HG02588 (cell line): ENCODE measurements at regions not wholly inside any gene's neighbourhood (a gene's known extent, or its start where the extent isn't known, plus 50 kb on each side); places are given as distances from the start of the nearest gene placed in this dataset.
A peak's percentile ranks its signal among the peaks of the same experiment; 100 is the strongest.
"Not testable (repeated sequence)": the region's sequence is repeated elsewhere in the genome, so short reads cannot be mapped to it uniquely, and the experiment has no call there.

ENCODE experiments used
- ATAC-seq: cut with Tn5 transposase; IDR thresholded peaks from one replicate; pipeline ENCODE4 v1.9.1; 2021; ENCODE audit warnings: mild to moderate bottlenecking, moderate library complexity; ENCODE audit not compliant: unreplicated experiment

DNA sequence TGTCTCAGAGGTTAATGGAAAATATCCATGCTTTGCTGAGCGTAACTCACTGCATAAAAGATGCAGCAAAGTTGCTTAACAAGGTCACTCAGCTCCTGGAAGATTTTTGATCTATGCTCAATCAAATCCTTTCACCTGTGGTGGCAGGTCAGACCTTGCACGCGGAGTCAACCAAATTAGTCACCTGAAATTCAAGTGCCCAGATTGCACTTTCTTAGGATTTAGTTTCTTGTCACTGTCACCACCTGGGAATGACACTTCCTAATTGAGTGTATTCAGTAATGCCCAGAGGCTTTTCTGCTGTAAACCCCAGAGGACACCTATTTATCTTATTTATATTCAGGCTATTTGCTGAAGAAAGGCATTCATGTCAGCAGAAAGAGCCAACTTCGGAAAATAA, 215.8 kb upstream of the SMIM31 start:
- no peak for ATAC-seq

DNA sequence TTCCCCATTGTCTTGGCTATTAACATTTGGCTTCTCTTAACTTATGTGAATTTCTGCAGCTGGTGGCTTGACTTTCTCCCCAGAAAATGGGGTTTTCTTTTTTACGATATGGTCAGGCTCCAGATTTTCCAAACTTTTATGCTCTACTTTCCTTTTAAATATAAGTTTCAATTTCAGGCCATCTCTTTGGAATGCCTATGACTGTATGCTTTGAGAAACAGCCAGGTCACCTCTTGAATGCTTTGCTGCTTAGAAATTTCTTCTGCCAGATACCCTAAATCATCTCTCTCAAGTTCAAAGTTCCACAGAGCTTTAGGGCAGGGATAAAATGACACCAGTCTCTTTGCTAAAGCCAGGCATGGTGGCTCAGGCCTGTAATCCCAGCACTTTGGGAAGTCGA, 212.9 kb upstream of the SMIM31 start:
- ATAC-seq, result no peak

DNA sequence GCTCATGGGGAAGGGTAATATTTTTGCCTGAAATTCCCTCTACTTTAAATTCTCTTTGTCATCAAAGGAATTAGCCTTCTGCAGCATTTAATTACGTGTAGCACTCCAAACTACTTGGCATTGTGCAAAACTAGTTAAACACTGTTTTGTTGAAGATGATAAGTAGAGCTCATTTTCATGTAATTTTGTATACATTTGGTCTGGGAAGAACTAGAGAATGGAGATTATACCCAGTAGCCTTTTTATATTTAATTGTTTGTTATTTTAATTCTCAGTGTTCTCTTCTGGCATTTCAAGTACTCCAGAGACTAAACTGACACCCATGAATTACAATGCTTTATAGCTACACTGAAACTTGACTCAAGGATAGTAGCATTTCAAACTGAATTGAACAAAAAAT, 211.5 kb upstream of the SMIM31 start:
- ATAC-seq, result no peak

DNA sequence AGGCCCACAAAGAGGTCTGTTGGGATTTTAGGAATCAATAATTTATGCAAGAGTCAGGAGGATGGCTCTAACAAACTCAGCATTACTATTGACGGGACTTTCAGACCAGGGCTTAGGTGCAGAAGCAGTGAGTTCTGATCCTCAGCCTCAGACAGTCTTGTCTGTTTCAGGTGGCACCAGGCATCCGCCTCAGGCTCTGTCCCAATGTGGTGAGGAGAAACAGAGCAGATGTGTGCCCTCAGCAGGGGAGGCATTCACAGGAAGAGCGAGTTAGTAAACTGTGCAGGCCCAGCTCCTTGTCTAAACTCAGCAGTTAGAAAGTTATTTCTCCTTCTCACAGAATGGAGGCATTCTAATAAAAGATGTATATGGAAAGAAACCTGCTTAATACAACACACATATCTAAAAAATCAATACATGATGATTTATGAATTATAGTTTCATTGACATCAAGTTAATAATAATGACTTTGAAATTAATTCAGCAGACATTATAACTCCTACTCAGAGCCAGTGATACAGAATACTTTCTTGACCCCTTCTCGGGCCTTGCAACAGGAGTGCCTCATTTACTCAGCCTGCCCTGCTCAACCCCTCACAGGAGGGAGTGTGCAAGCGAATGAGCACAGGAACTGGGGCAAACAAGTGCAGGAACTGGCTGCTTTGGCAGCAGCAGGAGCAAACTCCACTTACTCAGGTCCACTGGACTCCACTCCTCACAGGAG, 202.8 kb upstream of the SMIM31 start:
- ATAC-seq, result no peak

DNA sequence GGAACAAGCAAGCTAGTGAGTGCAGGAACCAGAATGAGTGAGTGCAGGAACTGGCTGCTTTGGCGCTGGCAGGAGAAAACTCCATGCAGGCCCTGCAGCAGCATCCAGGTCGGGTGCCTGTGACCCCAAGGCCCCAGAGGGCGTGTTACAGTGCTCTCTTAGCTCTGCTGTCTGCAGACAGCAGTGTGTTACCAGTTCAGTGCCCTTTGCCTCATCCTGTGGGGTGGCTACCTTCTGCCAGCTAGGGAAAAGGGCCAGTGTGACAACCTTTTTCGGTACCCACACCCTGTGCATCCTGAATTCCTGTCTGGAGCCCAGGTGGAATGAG, 202.3 kb upstream of the SMIM31 start:
- no peak for ATAC-seq

DNA sequence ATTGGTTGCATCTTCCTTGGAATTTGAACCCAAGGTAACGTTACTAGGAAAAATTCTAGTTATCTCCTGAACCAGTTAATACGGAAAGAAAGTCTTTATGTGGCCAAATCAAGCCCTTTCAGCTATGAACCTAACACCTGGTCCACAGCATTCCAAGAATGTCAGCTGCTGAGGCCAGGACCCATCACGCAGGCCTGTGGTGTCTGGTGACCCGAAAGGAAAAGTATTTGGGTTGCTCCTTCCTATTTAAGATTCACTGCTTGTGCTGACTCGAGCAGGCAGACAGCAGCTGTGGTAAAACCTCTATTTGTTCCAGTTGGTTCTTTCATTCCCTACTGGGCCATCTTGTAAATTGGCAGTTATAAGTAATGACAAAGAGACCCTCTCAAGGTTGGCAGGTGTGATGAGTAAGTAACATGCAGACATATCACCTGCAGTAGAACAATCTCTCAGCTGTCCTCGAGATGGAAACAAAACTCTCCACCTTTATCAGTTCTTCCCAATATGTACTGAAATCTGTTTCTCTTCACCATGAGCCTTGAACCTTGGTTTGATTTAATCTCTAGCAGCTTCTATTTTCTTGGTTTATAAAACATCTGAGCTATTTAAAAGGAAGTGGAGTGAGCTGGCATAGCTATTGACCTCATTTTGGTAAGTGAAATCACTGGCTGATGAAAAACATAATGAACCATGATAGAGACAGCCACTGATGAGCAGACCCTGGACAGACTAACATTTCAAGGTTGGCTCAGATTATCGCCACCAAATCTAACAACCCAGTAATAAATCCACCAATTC, 182.1 kb upstream of the SMIM31 start:
- ATAC-seq, result no peak

DNA sequence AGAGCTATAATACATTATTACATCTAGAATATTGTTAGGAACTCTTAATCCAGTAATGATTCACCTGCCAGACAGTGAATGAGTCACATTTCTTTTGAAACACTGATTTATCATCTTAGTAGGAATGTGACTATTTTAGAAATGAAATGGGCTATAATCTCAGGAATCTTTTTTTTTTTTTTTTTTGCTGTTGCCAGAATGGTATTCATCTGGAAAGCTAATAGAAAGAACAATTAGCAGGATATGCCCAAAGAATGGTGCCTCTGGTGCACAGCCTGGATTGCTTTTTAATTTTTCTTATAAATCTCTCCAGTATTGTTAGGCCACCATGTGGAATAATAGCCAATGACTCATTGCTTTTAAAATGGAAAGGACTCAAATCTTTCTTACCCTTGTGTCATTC, 181.1 kb upstream of the SMIM31 start:
- ATAC-seq, result no peak

DNA sequence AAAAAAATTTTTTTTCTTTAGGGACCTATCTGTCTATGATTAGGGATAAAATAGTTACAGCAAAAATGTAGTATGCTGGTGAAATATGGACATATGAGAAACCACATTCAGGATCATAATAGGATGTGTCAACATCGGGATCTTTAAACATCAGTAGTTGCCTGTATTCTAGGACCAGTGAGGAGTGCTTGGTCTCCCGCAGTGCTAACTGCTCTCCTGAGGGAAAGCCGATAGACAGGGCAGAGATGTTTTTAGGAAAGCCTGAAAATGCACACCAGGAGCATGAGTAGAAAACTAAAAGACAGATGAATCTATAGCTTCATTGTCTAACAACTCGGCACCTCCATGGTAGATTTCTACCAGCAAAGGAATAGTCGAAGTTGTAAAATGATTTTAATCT, 178.1 kb upstream of the SMIM31 start:
- no peak for ATAC-seq

DNA sequence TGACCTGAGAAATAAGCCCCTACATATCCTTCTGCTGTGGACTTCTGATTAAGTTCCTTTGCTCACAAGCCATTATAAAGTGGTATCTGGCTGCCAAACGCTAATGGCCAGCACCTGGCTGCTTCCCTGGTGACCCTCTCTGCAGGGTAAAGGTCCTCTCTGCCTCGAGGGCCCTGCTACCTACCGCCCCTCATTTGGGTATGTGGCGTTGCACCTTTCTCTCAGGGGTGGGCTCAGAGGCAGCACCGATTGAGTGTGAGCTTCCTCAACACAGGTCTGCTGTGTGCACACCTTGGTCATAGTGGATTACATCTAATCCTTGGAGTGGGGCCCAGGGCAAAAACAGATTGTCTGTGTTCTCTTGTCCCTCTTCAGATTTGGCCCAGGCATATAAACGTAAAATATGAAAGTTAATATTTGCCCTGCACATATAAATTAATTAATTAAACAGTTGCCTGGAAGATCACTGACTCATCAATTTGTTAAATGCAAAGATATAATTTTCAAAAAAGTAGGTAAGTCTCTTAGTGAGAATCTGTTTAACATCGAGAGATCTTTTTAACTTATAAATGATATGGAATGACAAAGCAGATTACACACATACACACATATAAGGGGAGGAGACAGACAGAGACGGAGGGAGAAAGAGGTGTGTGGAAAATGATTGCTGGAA, 174.5 kb upstream of the SMIM31 start:
- ATAC-seq, result no peak

DNA sequence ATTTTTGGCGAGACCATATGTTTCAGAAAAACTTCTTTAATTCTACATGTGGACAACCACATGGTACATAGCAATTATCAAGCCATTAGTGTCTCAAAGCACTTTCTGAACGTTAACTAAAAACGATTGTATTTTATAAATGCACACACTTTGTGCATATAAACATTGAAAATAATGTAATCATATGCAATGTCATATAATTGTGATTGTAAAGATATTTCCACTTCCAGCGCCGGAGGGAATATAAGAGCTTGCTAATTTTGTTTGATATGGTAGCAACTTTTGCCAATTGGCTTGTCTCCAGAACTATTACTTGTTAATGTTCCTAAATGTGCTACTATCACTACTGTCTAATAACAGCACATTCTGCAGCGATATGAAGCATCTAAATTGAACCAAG, 162.3 kb upstream of the SMIM31 start:
- no peak for ATAC-seq

DNA sequence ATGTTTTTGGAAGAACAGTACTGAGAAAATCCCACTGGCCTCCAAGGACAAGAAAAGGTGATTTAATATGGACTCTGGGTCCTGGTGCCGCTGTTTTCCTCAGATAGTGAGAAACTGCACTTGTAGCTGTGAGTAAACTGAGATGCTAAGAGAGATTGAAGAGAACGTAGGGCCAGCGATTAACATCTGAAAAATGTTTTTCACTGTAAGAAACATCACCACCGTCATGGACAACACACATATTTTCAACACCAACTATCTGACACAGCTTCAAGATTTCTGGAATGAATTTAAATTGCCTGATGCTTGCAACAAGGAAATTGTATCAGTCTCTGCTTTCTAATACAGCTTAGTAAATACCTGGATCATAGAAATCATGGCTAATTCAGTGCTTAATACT, 158.2 kb upstream of the SMIM31 start:
- no peak for ATAC-seq

DNA sequence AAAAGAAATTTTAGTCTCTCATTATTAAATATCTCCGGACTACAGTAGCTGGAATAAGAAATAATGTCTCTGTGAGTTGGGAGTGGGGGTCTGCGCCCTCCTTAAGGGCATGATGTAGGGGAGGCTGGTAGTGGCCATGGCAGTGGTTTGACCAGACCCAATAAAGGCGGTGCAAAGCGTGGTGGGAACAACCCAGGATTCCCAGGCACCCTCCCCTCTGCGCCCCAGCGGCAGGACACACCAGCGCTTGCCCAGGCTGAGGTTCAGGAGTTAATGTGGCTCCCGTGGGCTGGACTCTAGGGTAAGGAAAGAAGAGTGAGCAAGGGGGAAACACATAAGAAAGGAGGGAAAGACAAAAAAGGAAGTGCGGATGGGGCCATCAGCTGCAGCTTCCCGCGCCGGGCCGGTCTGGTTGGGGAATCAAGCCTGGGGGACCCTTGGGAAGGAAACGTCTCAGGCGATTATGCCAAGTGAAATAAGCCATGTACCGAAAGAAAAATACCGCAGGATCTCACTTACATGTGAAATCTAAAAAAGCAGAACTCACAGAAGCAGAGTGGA, 157.5 kb upstream of the SMIM31 start:
- ATAC-seq, result no peak

DNA sequence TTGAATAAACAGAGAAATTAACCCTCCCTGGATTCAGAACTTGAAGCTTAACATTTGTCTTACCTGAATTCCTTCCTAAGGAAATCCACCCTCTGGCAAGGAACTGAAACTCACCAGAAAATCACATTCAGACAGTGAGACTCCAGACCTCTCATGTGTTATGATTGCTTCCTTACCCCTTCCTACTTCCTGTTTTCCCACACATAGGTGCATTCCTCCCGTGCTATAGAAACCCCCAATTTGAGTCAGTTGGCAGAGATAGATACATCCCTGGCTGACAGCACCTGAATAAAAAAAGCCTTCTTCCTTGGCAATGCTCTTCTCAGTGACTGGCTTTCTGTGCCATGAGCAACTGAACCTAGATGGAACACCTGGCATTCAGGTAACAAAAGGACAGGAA, 157.0 kb upstream of the SMIM31 start:
- ATAC-seq, result no peak

DNA sequence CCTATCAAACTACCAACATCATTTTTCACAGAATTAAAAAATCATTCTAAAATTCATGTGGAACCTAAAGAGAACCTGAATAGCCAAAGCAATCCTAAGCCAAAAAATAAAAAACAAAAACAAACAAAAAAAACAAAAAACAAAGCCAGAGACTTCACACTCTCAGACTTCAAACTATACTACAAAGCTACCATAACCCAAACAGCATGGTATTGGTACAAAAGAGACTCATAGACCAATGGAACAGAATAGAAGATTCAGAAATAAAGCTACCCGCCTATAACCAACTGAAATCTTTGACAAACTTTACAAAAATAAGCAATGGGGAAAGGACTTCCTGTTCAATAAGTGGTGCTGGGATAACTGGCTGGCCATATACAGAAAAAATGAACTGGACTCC, 152.3 kb upstream of the SMIM31 start:
- ATAC-seq, result no peak

DNA sequence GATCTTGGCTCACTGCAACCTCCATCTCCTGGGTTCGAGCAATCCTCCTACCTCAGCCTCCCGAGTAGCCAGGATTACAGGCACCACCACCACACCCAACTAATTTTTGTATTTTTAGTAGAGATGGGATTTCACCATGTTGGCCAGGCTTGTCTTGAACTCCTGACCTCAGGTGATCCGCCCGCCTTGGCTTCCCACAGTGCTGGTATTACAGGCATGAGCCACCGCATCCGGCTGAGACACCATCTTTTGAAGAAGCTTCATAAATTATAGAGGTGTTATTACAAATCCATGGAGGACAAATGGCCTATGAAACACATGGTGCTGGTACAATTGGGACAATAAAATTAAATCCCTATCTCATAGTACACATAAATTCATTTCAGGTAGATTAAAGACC, 148.1 kb upstream of the SMIM31 start:
- ATAC-seq, result not testable (repeated sequence)

DNA sequence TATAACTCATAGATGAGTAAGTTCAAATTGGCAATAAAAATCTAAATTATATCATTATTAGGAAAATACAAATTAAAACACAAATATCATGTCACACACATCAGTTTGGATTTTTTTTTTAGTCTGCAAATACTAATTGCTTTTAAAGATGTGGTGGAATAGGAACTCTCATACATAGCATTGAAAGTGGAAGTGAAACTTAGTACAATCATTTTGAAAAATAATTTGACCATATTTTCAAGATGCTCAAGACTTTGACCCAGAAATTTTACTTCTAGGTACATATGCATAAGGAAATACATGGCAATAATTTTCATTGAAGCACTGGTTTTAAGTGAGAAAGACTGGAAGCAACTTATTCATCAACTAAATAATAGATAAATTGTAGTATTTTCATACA, 147.5 kb upstream of the SMIM31 start:
- ATAC-seq, result peak; percentile 91

DNA sequence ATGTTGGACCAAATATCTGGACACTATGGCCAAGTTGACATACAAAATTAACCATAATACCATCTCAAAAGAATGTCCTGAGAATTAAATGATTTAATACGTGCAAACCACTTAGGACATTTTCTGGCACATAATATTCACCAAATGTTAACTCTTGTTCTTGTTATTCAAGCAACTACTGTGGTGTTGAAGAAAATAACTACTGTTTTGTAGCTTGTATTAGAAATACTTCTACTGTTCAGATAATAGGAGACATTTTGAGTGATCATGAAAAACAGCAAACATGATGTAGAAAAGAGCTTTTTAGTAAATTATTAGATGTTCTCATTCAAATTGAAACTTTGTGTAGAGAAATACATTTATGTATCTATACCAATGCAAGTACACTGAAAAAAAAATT, 140.7 kb upstream of the SMIM31 start:
- no peak for ATAC-seq

DNA sequence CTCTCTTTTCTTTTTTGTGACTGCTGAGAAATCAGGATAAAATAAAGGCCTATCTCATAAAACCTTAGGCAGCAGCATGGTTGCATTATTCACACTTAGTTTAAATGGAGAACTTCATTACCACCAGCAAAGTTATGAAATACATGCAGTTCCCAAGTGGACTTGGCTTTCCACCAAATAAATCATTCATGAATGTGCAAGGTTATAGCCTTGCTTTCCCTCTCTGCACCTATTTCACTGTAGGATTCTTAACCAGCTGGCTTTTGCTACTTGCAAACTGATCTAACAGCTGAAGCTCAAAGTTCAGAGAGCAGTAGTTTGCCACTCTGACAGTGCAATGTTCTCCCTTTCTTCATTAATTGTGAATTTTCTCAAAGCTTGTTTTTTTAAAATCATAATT, 140.1 kb upstream of the SMIM31 start:
- no peak for ATAC-seq

DNA sequence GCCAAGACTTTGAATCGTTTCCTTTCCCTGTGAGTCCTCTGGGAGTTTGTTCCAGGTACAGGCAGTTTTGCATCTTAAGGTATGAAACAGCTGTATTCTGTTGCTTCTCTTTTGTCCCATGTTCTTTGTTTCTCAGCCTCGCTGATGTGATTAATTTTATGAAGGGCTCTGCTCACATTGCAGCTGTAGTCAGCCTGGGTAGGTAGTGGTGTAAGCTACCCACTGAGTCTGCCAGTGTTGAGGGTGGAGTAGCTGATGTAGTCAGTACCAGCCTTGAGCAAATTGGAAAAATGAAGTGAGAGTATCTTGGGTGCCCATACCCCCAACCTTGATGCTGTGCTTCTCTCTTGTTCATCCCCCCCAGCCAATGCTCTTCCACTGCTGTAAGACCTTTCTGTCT, 139.6 kb upstream of the SMIM31 start:
- ATAC-seq, result no peak

DNA sequence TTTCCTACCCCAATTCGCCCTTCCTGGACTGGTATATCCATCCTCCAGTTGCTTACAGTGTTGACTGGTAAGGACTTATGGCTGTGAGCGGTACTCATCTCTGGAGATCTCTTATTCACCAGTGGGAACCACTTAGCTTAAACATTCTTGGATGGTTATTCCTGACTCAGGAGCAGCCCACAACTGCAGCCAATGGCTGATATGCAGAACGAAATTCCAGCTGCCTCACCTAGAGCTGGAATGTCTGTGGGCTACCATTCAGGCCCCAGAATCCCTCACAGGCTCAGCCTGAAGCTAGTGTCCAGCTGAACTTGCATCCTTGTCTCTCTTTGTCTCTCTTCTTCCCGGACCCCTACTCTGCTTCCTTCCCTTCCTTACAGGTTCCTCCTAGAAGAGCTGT, 138.9 kb upstream of the SMIM31 start:
- no peak for ATAC-seq

DNA sequence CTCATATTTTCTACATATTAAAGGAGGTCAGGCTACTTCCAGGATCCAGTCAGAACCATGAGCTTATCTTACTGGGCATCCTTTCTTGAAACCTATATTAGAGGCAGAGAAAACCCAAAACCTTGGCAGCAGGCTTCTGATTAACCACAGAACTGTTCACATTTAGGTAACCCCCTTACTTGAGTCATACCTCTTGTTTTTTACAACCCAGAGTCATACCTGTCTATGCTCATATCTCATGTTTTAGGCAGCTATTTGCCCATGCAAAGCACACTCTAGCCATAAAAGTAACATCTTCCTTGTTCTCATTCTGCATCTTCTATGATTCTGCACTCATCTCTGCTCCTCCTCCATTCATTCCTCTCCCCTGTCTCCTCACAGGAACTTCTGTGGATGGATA, 138.0 kb upstream of the SMIM31 start:
- ATAC-seq, result no peak

DNA sequence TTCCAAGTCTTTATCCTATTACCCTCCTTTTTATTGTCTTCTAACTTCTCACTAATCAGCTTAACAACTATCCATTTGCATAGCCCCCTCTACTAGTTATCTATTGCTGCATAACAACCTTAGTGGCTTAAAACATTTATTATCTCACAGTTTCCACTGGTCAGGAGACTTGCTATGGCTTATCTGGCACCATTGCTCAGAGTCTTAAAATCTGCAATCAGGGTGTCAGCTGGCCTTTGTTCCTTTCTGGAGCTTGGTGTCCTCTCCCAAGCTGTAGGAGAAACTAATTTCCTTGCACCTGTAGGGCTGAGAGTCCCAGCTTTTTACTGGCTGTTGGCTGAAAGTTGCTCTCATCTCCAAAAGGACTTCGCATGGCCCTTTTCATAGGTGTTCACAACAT, 137.0 kb upstream of the SMIM31 start:
- no peak for ATAC-seq
